ENCODE measurements at regions not wholly inside any gene's neighbourhood (a gene's known extent, or its start where the extent isn't known, plus 50 kb on each side); places are given as distances from the start of the nearest gene placed in this dataset.

GRCh38 chr16:13613165-13613564, 306.8 kb upstream of the ERCC4 start (continued):
- TF ChIP-seq REST (IDR thresholded peaks at IDR 0.05; ENCODE audit: unreplicated experiment): no peak

GRCh38 chr16:13621639-13622038, 298.3 kb upstream of the ERCC4 start:
- H3K36me3 ChIP-seq (ENCODE audit: insufficient read depth): peaks cover 8% of the 10 kb centered on the region; the same call in 1 of the 2 replicates
- no peaks in the 10 kb centered on the region for H3F3A ChIP-seq (replicated peaks; ENCODE audit: low read depth)
- TF ChIP-seq NANOG (IDR thresholded peaks at IDR 0.05; ENCODE audit: borderline replicate concordance) (no peak), ZNF462 (CRISPR knock-in tag; IDR thresholded peaks at IDR 0.05) (peak; percentile 70; the same call in 1 of the 2 replicates)
- peak; percentile 98 for ATAC-seq
- peak overlapping the region; percentile 86 for H3K27ac Mint-ChIP-seq
- H3K4me1 ChIP-seq (ENCODE audit: insufficient read depth): peaks cover 18% of the 10 kb centered on the region
- H3K27me3 Mint-ChIP-seq (ENCODE audit: insufficient read depth, low read depth, poor library complexity): no peaks in the 10 kb centered on the region
- H3K4me1 Mint-ChIP-seq: peaks cover 10% of the 10 kb centered on the region
- peaks cover 12% of the 10 kb centered on the region for H3K9me3 Mint-ChIP-seq
- H4K20me1 ChIP-seq (replicated peaks; ENCODE audit: insufficient read depth): no peaks in the 10 kb centered on the region
- H3K79me2 ChIP-seq (replicated peaks; ENCODE audit: insufficient read depth): no peaks in the 10 kb centered on the region
- no peaks in the 10 kb centered on the region for H3K27me3 ChIP-seq (ENCODE audit: insufficient read depth)
- peaks cover 10% of the 10 kb centered on the region for H3K36me3 Mint-ChIP-seq (ENCODE audit: low read depth)
- H3K27ac ChIP-seq (ENCODE audit: low read depth): peak overlapping the region; percentile 86
- no peak overlapping the region for H2AFZ ChIP-seq
- peak; percentile 79 for DNase-seq (ENCODE audit: low spot score)
- H3K4me3 ChIP-seq: no peak overlapping the region
- peak overlapping the region; percentile 20; the same call in 1 of the 3 replicates for H3K4me3 Mint-ChIP-seq
- H3K4me2 ChIP-seq: peak overlapping the region; percentile 67
- H3K9me2 ChIP-seq (ENCODE audit: insufficient read depth): no peaks in the 10 kb centered on the region
